T-helper 1 cell treated with Interleukin-12 subunit alpha and Interleukin-12 subunit beta and Interleukin-4 antibody, amounts not matched to agents 30 μg/mL and 1 μg/mL, for 36 hours (primary cell): ENCODE measurements at regions not wholly inside any gene's neighbourhood (a gene's known extent, or its start where the extent isn't known, plus 50 kb on each side); places are given as distances from the start of the nearest gene placed in this dataset.

Experiments
- H3K27ac Mint-ChIP-seq: one replicate; pipeline ENCODE4 v1.8.0; 2021; ENCODE audit warnings: mild to moderate bottlenecking, mixed read lengths
- H3K27me3 Mint-ChIP-seq: one replicate; pipeline ENCODE4 v1.8.0; 2021; ENCODE audit warnings: low read depth, mixed read lengths
- H3K36me3 Mint-ChIP-seq: one replicate; pipeline ENCODE4 v1.8.0; 2021; ENCODE audit warnings: low read depth, mixed read lengths
- H3K4me1 Mint-ChIP-seq: one replicate; pipeline ENCODE4 v1.8.0; 2021; ENCODE audit warnings: low read depth, mixed read lengths
- H3K4me3 Mint-ChIP-seq: one replicate; pipeline ENCODE4 v1.8.0; 2021; ENCODE audit warnings: mild to moderate bottlenecking, moderate library complexity, mixed read lengths
- H3K9me3 Mint-ChIP-seq: one replicate; pipeline ENCODE4 v1.8.0; 2021; ENCODE audit warnings: mixed read lengths

DNA sequence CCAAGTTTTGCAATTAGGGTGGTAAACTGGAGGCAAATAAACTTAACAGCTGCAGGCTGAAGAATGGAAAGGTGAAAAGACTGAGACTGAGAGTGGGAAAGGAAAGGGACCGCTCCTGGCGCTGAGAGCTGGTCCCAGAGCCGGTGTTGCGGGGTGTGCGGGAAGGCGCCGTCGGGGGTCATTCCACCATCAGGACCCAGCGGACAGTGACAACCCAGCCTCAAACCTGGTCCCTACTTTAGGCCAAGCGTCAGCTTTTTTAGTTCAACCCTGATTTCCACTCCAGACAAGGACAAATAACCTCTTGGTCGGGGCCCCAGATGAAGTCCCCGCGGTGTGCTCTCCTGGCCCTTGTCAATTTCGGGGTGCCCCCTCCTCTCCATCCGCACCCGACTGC, 145.8 kb upstream of the ETS2 start:
- peaks cover 4% of the 10 kb centered on the region for H3K4me1 Mint-ChIP-seq
- H3K36me3 Mint-ChIP-seq: no peaks in the 10 kb centered on the region
- H3K9me3 Mint-ChIP-seq: no peaks in the 10 kb centered on the region
- peak overlapping the region; percentile 60 for H3K4me3 Mint-ChIP-seq
- H3K27me3 Mint-ChIP-seq: peaks cover 74% of the 10 kb centered on the region
- peak overlapping the region; percentile 62 for H3K27ac Mint-ChIP-seq

DNA sequence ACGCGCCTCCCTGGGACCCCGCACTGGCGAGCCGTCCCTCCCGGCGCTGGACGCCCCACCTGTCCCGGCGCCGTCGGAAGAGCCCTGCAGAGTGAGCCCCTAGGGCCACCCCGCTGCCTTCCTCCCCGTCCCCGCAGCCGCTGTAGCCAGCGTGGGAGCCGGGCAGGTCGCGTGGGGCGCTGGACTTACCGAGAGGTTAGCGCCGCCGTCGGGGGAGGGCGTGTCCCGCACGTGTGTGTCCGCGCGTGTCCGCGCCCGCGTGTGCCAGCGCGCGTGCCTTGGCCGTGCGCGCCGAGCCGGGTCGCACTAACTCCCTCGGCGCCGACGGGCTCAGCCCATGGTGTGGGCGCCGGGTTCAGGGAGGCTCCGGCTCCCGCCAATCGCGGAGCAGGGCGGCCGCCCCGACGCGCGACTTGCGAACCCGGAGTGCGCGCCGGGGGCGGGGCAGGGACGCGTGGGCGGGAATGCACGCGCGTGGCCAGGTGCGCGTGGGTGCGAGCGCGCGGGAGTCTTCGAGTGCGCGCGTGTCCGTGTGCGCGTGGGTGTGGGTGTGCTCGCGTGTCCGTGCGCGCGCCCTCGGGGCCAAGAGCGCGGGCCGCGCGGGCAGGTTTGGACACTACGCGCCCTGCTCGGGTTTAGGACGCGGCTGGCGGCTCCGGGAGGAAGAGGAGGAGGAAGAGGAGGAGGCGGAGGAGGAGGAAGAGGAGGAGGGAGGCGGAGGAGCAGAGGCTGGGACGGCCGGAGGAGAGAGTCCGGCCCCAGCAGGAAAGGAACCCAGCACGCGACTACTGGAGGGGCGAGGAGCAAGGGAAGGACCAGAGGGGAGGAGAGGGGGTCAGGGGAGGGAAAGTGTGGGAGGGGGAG, 145.2 kb upstream of the ETS2 start:
- Mint-ChIP-seq H3K27me3 (peaks cover 68% of the 10 kb centered on the region), H3K4me3 (peak overlapping the region; percentile 37), H3K36me3 (no peaks in the 10 kb centered on the region), H3K9me3 (no peaks in the 10 kb centered on the region), H3K27ac (no peak overlapping the region), H3K4me1 (peaks cover 4% of the 10 kb centered on the region)

DNA sequence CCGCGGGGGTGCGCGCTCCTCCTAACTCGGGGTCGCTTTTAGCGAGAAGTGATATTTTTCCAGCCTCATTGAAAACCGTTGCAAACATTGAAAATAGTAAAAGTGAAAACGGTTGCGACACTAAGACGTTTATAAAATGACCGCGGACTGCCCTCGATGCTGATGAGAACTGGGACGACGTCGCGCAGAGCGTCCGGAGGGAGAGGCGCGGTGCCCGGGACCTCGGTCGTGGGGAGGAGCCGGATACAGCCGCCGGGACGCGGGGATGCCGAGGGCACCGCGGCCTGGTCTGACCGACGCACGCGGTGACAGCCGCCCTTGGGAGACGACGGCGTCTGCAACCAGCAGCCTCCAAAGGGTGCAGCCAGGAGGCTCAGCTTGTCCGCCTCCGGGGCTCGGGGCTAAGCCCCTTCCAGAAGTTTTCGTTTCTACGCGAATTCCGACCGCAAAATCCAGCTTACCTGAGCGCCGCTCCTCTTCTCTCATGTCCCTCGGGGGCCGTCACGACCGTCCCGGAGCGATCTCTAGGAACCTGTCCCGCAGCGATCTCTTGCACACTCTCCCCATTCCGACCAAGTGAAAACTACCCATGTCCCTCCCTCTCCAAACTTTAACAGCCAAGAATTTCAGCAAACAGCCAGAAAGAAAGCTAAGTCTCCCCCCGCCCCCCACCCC, 144.4 kb upstream of the ETS2 start:
- H3K36me3 Mint-ChIP-seq: no peaks in the 10 kb centered on the region
- H3K4me3 Mint-ChIP-seq: peak overlapping the region; percentile 37
- peaks cover 66% of the 10 kb centered on the region for H3K27me3 Mint-ChIP-seq
- H3K9me3 Mint-ChIP-seq: no peaks in the 10 kb centered on the region
- H3K4me1 Mint-ChIP-seq: peaks cover 4% of the 10 kb centered on the region
- no peak overlapping the region for H3K27ac Mint-ChIP-seq

DNA sequence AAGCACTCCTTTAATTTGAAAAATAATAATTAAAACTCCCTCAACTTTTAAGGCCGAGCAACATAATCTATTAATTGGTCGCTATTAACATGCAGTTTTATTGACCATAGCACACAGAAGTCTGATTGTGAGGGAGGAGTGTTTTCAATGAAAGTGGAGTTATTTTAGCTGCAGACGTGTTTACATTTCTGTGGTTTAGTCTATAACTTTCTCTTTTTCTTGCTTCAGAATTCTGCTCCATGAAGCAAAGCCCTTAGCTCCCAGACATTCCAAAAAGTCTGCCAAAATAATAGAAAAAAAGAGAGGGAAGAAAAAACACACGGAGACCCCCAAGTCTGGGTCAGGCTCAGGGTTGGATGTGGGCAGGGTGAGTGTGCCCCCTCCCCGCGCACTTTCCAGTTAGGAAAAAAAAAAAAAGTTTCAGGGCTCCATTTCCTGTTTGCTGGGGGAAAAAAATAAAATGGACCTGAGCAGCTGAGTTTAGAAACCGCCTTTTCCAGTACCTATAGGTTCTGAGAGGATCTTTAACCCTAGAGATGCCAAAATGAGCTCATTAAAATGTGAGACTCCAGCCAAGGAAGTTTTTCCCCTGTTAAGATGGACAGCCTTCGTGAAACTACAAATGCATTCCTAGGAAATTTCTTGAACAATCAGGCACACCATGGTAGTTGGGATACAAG, 143.7 kb upstream of the ETS2 start:
- Mint-ChIP-seq H3K36me3 (no peaks in the 10 kb centered on the region), H3K9me3 (no peaks in the 10 kb centered on the region), H3K27ac (no peak overlapping the region), H3K4me1 (peaks cover 4% of the 10 kb centered on the region), H3K27me3 (peaks cover 60% of the 10 kb centered on the region), H3K4me3 (peak overlapping the region; percentile 11)

DNA sequence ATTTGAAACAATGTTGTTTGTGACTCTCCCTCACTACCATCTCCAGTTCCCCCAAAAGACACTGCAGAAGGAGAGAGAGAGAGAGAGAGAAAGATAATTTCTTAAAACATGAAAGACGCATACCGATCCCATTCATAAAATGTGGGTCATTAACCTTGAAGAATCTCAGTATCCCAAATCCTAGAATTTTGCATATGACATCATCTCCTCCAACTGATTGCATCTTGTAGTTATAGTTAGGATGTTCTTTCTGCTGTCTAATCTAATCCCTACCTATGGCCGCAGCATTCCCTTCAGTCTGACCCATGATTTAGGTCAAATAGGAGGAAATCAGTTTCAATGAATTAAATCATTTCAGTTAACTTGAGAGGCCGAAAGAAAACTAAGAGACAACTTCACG, 142.4 kb upstream of the ETS2 start:
- H3K36me3 Mint-ChIP-seq: no peaks in the 10 kb centered on the region
- H3K27me3 Mint-ChIP-seq: peaks cover 51% of the 10 kb centered on the region
- H3K4me3 Mint-ChIP-seq: no peak overlapping the region

DNA sequence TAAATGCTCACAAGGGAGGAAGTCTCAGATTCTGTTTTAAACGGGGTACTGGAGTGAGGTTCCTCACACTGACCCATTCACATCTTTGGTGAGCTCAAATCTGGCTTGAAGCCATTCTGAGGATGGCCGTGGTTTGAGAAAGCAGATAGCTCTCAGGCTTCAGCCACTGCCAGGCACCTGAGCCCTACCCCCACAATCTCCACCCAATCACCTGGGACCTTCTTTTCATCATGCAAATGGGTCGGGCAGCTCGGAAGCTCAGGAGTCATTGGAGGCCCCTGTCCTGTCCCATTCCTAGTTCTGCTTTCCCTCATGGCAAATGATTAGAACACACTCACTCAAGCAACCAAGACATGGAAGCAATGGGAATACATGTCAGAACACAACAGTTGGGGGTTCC, 141.4 kb upstream of the ETS2 start:
- peaks cover 46% of the 10 kb centered on the region for H3K27me3 Mint-ChIP-seq
- no peak overlapping the region for H3K27ac Mint-ChIP-seq
- peaks cover 4% of the 10 kb centered on the region for H3K4me1 Mint-ChIP-seq

More for the DNA sequence above, 142.4 kb upstream of the ETS2 start:
- no peaks in the 10 kb centered on the region for H3K9me3 Mint-ChIP-seq
- peaks cover 4% of the 10 kb centered on the region for H3K4me1 Mint-ChIP-seq
- H3K27ac Mint-ChIP-seq: no peak overlapping the region

DNA sequence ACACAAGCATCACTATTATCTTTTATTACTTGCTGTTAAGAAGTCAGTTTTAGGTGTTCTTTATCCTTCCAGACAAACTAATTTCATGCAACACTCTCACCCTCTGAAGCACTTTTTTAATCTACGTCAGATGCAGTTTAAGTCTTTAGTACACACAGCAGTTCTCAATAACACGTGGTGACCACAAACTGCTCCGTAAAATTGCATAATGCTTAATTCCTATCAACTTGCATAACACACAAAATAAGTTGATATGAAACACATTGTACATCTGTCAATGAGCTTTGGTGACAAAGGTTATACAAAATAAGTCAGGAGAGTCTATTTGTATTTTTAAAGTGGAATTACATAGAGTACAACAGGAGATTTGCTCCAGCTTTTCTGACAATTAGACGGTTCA, 140.9 kb upstream of the ETS2 start:
- Mint-ChIP-seq H3K27ac (no peak overlapping the region), H3K9me3 (no peaks in the 10 kb centered on the region), H3K4me1 (peaks cover 2% of the 10 kb centered on the region), H3K4me3 (no peak overlapping the region), H3K27me3 (peaks cover 41% of the 10 kb centered on the region), H3K36me3 (no peaks in the 10 kb centered on the region)

More for the DNA sequence above, 141.4 kb upstream of the ETS2 start:
- Mint-ChIP-seq H3K36me3 (no peaks in the 10 kb centered on the region), H3K9me3 (no peaks in the 10 kb centered on the region), H3K4me3 (no peak overlapping the region)

DNA sequence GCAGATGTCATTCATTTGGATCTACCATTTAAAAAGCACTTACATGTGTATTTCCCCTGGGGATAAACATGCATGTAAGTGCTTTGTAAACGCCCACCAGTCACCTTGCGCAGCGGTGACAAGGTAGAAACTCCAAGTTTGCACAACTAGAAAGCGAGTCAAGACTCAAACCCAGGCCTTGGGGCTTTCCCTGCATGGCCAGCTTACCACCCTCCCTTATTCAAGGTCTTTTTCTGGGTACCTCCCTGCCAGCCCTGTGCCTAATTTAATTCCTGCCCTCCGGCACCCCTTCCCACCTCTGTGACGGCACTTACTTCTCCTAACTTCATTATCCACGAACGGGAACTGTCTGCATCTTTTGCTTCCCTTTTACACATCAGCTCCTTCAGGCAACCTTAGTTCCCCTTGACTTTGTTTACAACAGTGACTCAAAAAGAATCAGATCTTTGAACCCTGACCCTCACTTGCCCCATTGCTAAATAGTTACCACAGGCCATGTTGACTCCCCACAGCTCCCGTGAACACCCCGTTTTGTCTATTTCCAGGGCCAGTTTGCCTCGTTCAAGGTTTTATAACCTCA, 138.3 kb upstream of the ETS2 start:
- Mint-ChIP-seq H3K27me3 (peaks cover 21% of the 10 kb centered on the region), H3K36me3 (no peaks in the 10 kb centered on the region), H3K27ac (no peak overlapping the region), H3K9me3 (no peaks in the 10 kb centered on the region), H3K4me1 (no peaks in the 10 kb centered on the region), H3K4me3 (no peak overlapping the region)

DNA sequence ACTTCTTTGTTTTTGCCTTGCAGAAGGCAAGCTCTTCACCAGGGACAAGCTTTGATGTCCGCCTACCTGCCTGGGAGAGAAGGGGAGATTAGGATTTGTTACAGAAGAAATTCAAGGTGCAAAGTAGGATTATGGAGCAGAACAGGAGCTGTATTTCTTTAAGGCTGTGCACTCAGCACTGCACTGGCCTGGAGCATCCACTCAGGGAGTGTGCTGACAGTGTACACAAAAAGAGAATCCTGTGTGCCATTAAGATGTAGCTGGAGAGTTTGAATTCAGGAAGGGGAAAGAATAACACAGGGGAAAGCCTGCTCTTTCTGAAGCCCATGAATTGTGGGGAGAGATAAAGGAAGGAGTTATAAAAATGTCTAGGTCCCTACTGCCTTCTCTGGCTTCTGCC, 137.7 kb upstream of the ETS2 start:
- Mint-ChIP-seq H3K36me3 (no peaks in the 10 kb centered on the region), H3K4me1 (no peaks in the 10 kb centered on the region), H3K4me3 (no peak overlapping the region), H3K9me3 (no peaks in the 10 kb centered on the region), H3K27me3 (peaks cover 20% of the 10 kb centered on the region), H3K27ac (no peak overlapping the region)

DNA sequence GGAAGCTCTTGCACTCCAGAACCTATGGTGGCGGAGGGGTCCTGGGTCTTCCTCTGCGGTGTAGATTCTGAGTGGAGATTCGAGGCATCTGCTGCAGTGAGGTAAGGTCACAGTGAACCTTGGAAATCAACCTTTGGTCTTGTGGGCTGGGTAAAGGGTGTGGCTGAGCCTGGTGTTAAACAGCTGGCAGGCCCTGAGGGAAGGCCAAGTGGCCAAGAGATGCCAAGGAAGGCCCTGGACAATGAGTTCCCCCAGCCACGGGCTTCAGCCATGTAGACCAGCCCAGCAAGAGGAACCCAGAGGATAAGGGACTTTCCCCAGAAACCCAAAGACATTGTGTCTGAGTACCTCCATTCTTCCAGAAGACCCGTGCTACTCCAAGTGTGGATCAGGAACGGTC, 137.2 kb upstream of the ETS2 start:
- Mint-ChIP-seq H3K4me1 (no peaks in the 10 kb centered on the region), H3K4me3 (no peak overlapping the region), H3K27ac (no peak overlapping the region), H3K36me3 (no peaks in the 10 kb centered on the region), H3K27me3 (peaks cover 19% of the 10 kb centered on the region), H3K9me3 (no peaks in the 10 kb centered on the region)

DNA sequence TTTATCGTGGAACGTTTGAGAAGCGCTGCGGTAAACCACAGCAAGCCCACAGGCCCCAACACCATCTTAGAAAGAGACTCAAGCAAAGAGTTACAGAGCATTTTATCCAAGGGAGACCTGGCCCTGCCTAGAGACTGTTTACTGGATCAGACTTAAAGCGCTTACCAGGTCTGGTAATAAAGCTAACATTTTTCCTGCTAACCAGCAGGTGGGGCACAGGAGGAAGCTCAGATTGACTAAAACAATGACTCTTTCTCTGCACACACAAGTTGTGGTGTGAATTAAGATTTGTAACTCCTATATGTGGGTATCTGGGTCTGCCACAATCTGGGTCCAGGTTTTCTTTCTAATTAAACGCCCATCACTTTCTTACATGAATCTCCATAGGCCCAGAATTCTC, 136.5 kb upstream of the ETS2 start:
- H3K27me3 Mint-ChIP-seq: peaks cover 20% of the 10 kb centered on the region
- H3K4me3 Mint-ChIP-seq: no peak overlapping the region
- H3K36me3 Mint-ChIP-seq: no peaks in the 10 kb centered on the region
- H3K4me1 Mint-ChIP-seq: no peaks in the 10 kb centered on the region
- H3K27ac Mint-ChIP-seq: no peak overlapping the region
- no peaks in the 10 kb centered on the region for H3K9me3 Mint-ChIP-seq

DNA sequence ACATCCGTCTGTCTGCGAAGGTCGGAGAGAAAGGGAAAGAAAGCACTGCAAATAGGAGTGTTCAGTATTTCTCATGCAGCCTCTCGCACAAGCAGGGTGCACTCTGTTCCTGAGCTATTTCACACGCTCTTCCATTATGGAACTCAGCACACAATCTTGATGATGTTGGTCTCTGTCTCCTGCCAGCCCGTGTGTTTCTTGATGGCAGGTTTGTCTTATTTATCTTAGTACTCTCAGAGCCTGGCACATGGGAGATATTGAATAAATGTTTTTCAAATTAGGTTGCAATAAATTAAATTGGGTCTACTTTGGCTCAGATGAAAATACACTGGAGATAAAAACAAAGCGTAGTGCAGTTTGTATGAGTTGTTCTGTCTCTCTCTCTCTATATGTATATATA, 134.9 kb upstream of the ETS2 start:
- Mint-ChIP-seq H3K9me3 (no peaks in the 10 kb centered on the region), H3K4me3 (no peak overlapping the region), H3K4me1 (no peaks in the 10 kb centered on the region), H3K27ac (no peak overlapping the region), H3K36me3 (no peaks in the 10 kb centered on the region), H3K27me3 (peaks cover 18% of the 10 kb centered on the region)

DNA sequence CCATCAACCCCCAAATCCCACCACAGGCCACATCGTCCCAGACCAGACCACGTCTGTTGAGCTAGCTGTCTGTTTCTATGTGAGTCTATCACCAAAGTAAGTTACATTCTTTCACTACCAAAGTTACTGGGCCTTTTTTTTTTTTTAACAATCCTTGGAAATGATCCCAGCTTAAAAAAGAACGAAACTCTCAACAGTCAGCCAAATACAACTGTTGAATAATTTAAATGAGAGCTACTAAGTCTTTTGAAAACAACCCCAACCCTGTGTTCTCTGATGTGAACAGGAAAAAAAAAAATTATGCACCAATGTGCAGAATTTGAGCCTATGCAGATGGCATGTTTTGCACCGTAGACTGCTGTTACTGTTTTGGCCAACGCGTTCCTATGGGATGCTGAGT, 134.0 kb upstream of the ETS2 start:
- Mint-ChIP-seq H3K9me3 (no peaks in the 10 kb centered on the region), H3K27ac (no peak overlapping the region), H3K27me3 (peaks cover 20% of the 10 kb centered on the region), H3K4me3 (no peak overlapping the region), H3K4me1 (no peaks in the 10 kb centered on the region), H3K36me3 (no peaks in the 10 kb centered on the region)

DNA sequence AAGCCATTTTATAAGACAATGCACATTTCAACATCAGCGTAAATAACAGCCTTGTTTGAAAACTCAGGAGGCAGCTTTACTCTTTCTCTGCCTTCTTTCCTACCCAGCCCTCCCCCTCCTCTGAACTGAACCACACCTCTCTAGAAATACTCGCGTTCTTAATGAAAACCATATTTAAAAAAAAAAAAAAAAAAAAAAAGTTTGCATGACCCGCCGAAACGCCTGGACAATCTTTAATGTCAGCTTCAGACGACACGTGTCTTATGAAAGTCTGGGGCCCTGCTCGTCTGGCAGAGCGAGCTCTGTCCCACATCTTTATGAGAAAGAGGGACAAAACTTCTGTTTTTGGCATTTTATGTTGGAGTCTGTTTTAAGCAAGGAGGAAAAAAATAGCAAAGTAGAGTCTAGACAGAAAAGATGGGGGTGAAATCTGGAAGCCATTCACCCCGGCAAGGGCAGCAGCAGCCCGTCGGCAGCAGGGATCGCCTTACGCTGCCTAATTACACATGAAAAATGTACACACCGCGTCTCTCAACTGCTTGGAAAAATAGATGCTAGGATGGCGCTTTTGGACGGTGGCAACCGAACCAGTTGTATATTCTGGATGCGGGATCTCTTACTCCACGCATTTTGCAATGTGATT, 130.4 kb upstream of the ETS2 start:
- H3K4me1 Mint-ChIP-seq: peaks cover 3% of the 10 kb centered on the region
- no peaks in the 10 kb centered on the region for H3K9me3 Mint-ChIP-seq
- no peak overlapping the region for H3K27ac Mint-ChIP-seq
- H3K27me3 Mint-ChIP-seq: peaks cover 20% of the 10 kb centered on the region
- H3K4me3 Mint-ChIP-seq: no peak overlapping the region
- no peaks in the 10 kb centered on the region for H3K36me3 Mint-ChIP-seq
